ENCODE measurements at regions not wholly inside any gene's neighbourhood (a gene's known extent, or its start where the extent isn't known, plus 50 kb on each side); places are given as distances from the start of the nearest gene placed in this dataset.

DNA sequence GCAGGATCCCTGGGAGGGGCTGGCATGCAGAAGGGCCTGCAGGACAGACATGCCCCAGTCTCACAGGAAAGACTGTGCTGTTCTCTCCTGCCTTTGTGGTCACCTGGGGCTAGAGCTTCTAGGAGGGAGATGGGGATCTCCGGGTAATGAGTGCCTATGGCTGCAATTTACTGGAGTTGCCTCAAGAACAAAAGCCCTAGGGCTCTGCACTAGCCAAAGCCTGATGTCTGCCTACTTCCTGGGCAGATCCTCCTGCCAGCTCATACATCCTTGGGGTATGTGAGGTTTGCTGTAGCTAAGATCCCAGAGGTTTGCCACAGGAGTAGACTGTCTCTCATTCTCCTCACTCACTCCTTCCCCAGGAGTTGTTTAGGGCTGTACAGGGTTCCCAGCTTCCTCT lies 106.9 kb upstream of the PPFIA2 start:
- TF ChIP-seq, protein P1, sequence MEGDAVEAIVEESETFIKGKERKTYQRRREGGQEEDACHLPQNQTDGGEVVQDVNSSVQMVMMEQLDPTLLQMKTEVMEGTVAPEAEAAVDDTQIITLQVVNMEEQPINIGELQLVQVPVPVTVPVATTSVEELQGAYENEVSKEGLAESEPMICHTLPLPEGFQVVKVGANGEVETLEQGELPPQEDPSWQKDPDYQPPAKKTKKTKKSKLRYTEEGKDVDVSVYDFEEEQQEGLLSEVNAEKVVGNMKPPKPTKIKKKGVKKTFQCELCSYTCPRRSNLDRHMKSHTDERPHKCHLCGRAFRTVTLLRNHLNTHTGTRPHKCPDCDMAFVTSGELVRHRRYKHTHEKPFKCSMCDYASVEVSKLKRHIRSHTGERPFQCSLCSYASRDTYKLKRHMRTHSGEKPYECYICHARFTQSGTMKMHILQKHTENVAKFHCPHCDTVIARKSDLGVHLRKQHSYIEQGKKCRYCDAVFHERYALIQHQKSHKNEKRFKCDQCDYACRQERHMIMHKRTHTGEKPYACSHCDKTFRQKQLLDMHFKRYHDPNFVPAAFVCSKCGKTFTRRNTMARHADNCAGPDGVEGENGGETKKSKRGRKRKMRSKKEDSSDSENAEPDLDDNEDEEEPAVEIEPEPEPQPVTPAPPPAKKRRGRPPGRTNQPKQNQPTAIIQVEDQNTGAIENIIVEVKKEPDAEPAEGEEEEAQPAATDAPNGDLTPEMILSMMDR (IDR thresholded peaks at IDR 0.05) = no peak
- TF ChIP-seq EP300 (IDR thresholded peaks at IDR 0.05) (no peak), POLR2A (IDR thresholded peaks at IDR 0.05) (no peak), POLR2AphosphoS5 (IDR thresholded peaks at IDR 0.05) (no peak)

All from upper lobe of left lung (tissue), 4 donors.